ENCODE measurements at regions not wholly inside any gene's neighbourhood (a gene's known extent, or its start where the extent isn't known, plus 50 kb on each side); places are given as distances from the start of the nearest gene placed in this dataset.

GRCh38 chr1:157189096-157189495 lies 50.9 kb upstream of the ETV3 start:
- TF ChIP-seq CTCF (IDR thresholded peaks at IDR 0.05; ENCODE audit: low read depth, low read length): no peak
- Histone ChIP-seq H3K4me3 (ENCODE audit: low read depth, low read length) (no peak overlapping the region), H3K27ac (ENCODE audit: low read depth, low read length) (no peak overlapping the region), H3K27me3 (ENCODE audit: control insufficient read depth, insufficient read depth, low read length) (peaks cover 29% of the 10 kb centered on the region), H3K9me3 (ENCODE audit: control insufficient read depth, insufficient read depth, low read length) (no peaks in the 10 kb centered on the region)
- POLR2A ChIA-PET: no interaction called here
- CTCF ChIA-PET: interaction anchor here (0.7 to 1.4 kb wide), 2 partner anchors 14 to 28 kb away, joined by 3 to 4 read pairs; no protein-coding TSS in a partner anchor
- DNase-seq (ENCODE audit: low read depth, low spot score): no peak
